GM12878 (cell line): ENCODE measurements at regions not wholly inside any gene's neighbourhood (a gene's known extent, or its start where the extent isn't known, plus 50 kb on each side); places are given as distances from the start of the nearest gene placed in this dataset.

ENCODE experiments used
- ATAC-seq: fragments of 200-7000 bp; cut with Tn5 transposase; 3 replicates; pipeline ENCODE4 v1.9.1; 2020; ENCODE audit warnings: mild to moderate bottlenecking, moderate library complexity
- BruUV-seq: library from RNA; stranded (reverse); fragments of 400-500 nt; replicated peaks from 2 replicates; lab custom pipeline; 2021; lab: Mats Ljungman, UMichigan
- CTCF ChIA-PET: fragments of 300-600 bp; sonication (Branson Sonifier 250); formaldehyde crosslinking; extraction: SDS; loops from one replicate; lab custom pipeline; 2021; ENCODE audit warnings: inconsistent platforms; lab: Yijun Ruan, JAX
- POLR2A ChIA-PET: fragments of 350-600 bp; formaldehyde crosslinking; extraction: SDS; loops from one replicate; lab custom pipeline; 2021; ENCODE audit warnings: inconsistent platforms; lab: Charles Lee
- RAD21 ChIA-PET: fragments of 300-600 bp; sonication (Branson Sonifier 250); formaldehyde crosslinking; loops from one replicate; lab custom pipeline; 2023; ENCODE audit warnings: antibody characterized with exemption; ENCODE audit not compliant: unreplicated experiment; lab: Charles Lee
- SMC1A ChIA-PET: fragments of 300-600 bp; sonication (Branson Sonifier 250); formaldehyde crosslinking; loops from one replicate; lab custom pipeline; 2023; ENCODE audit not compliant: unreplicated experiment, uncharacterized antibody; lab: Charles Lee
- DNase-seq: peaks from one replicate; pipeline ENCODE4 v3.0.0-alpha.2; 2011; ENCODE audit warnings: low read depth, low spot score
- FAIRE-seq: peaks from 3 replicates; lab custom pipeline; 2011; peaks lifted over from hg19 to GRCh38; lab: Jason Lieb, UNC
- H2AFZ ChIP-seq: 2 replicates; pipeline ENCODE4 v1.6.0; 2011; ENCODE audit warnings: low read depth, low read length, control low read depth; ENCODE audit not compliant: control insufficient read depth
- H3K27ac ChIP-seq: 2 replicates; pipeline ENCODE4 v1.5.1; 2011; ENCODE audit warnings: control low read depth; ENCODE audit not compliant: control insufficient read depth, insufficient read depth
- H3K27me3 ChIP-seq, 2 experiments: replicated peaks in 1 of 2; 2 replicates each; pipeline versions ENCODE4 v1.6.0 to v1.6.1; 2011; ENCODE audit warnings: low read length in 1 of 2; ENCODE audit not compliant: control insufficient read depth in 2 of 2, insufficient read depth in 2 of 2
- H3K36me3 ChIP-seq, 2 experiments: 2 replicates each; pipeline ENCODE4 v1.5.1; 2011; ENCODE audit warnings: low read length in 1 of 2; ENCODE audit not compliant: control insufficient read depth in 2 of 2, insufficient read depth in 2 of 2
- H3K4me1 ChIP-seq: 2 replicates; pipeline ENCODE4 v1.6.1; 2011; ENCODE audit warnings: mild to moderate bottlenecking, low read length, moderate library complexity, mixed read lengths; ENCODE audit not compliant: control insufficient read depth, insufficient read depth
- H3K4me2 ChIP-seq: 2 replicates; pipeline ENCODE4 v1.6.0; 2011; ENCODE audit warnings: control low read depth; ENCODE audit not compliant: control insufficient read depth, insufficient read depth
- H3K4me3 ChIP-seq: fragments of 200-600 bp; sonication (generic); 2 replicates; pipeline ENCODE4 v1.5.1; 2016
- H3K79me2 ChIP-seq: 2 replicates; pipeline ENCODE4 v1.6.0; 2011; ENCODE audit warnings: low read length; ENCODE audit not compliant: control insufficient read depth, insufficient read depth
- H3K9ac ChIP-seq: 2 replicates; pipeline ENCODE4 v1.8.0; 2011; ENCODE audit warnings: low read length, control low read depth, mixed read lengths; ENCODE audit not compliant: control insufficient read depth, insufficient read depth
- H3K9me3 ChIP-seq: replicated peaks from 3 replicates; pipeline ENCODE4 v1.5.1; 2011; ENCODE audit warnings: mild to moderate bottlenecking, low read length; ENCODE audit not compliant: control insufficient read depth, insufficient read depth
- H4K20me1 ChIP-seq: 2 replicates; pipeline ENCODE4 v1.6.0; 2011; ENCODE audit not compliant: control insufficient read depth, insufficient read depth
- ATF7 ChIP-seq: fragments of 450-650 bp; IDR thresholded peaks from 2 replicates; pipeline ENCODE4 v1.6.1; 2016; ENCODE audit warnings: low read depth, mild to moderate bottlenecking
- BCLAF1 ChIP-seq: fragments of 450-650 bp; IDR thresholded peaks from 2 replicates; pipeline ENCODE4 v1.6.1; 2017; ENCODE audit warnings: antibody characterized with exemption, mild to moderate bottlenecking, moderate library complexity
- CBX5 ChIP-seq: sonication (generic); IDR thresholded peaks from 2 replicates; pipeline ENCODE4 v1.6.1; 2016; ENCODE audit warnings: low read depth, moderate library complexity, mild to moderate bottlenecking, inconsistent platforms
- CEBPB ChIP-seq, 2 experiments: fragments of 150-350 bp in 1 of 2; IDR thresholded peaks; 2 replicates each; pipeline ENCODE4 v1.6.1; 2012 to 2014; ENCODE audit warnings: low read depth in 2 of 2, low read length in 2 of 2, borderline replicate concordance in 1 of 2, inconsistent platforms in 1 of 2
- DPF2 ChIP-seq: fragments of 450-650 bp; IDR thresholded peaks from 2 replicates; pipeline ENCODE4 v1.6.1; 2017; ENCODE audit warnings: mild to moderate bottlenecking
- FOS ChIP-seq: IDR thresholded peaks from 3 replicates; pipeline ENCODE4 v1.6.1; 2011; ENCODE audit warnings: borderline replicate concordance; ENCODE audit not compliant: insufficient read length; ENCODE audit errors: extremely low read depth
- HSF1 ChIP-seq: fragments of 150-350 bp; IDR thresholded peaks from 2 replicates; pipeline ENCODE4 v1.6.1; 2014; ENCODE audit warnings: mild to moderate bottlenecking, low read depth, low read length
- IKZF2 ChIP-seq, 2 experiments: fragments of 450-650 bp; IDR thresholded peaks; 2 replicates each; pipeline ENCODE4 v1.6.1; 2017; ENCODE audit warnings: mild to moderate bottlenecking in 2 of 2, moderate library complexity in 2 of 2
- MAX ChIP-seq: IDR thresholded peaks from 2 replicates; pipeline ENCODE4 v1.6.1; 2012; ENCODE audit warnings: low read depth, low read length, improper control_type of control experiment
- NFYA ChIP-seq: IDR thresholded peaks from 2 replicates; pipeline ENCODE4 v1.6.1; 2011; ENCODE audit warnings: low read depth, mild to moderate bottlenecking, low read length, improper control_type of control experiment, borderline replicate concordance
- NKRF ChIP-seq: fragments of 450-650 bp; conservative IDR thresholded peaks from 2 replicates; pipeline ENCODE4 v1.6.1; 2017; ENCODE audit warnings: mild to moderate bottlenecking, moderate library complexity
- POLR2A ChIP-seq: IDR thresholded peaks from 2 replicates; pipeline ENCODE4 v1.6.1; 2011; ENCODE audit warnings: low read depth, mild to moderate bottlenecking, low read length
- SIX5 ChIP-seq: IDR thresholded peaks from 2 replicates; pipeline ENCODE4 v1.6.1; 2011; ENCODE audit warnings: mild to moderate bottlenecking, low read depth, low read length, moderate library complexity; ENCODE audit not compliant: severe bottlenecking
- TBL1XR1 ChIP-seq: IDR thresholded peaks from 2 replicates; pipeline ENCODE4 v1.6.1; 2012; ENCODE audit warnings: low read depth, low read length, improper control_type of control experiment
- TCF7 ChIP-seq: IDR thresholded peaks from 2 replicates; pipeline ENCODE4 v1.6.1; 2014; ENCODE audit warnings: antibody characterized with exemption, borderline replicate concordance
- ZBTB4 ChIP-seq: fragments of 450-650 bp; formaldehyde crosslinking; IDR thresholded peaks from 2 replicates; pipeline ENCODE4 v1.4.0; 2022; ENCODE audit warnings: mild to moderate bottlenecking, moderate library complexity
- ZNF274 ChIP-seq: IDR thresholded peaks from one replicate; pipeline ENCODE4 v1.8.0; 2011; ENCODE audit not compliant: insufficient read length, insufficient read depth
- WGBS: methylation state at CpG from one replicate; pipeline ENCODE4 v1.1.6; 2016; ENCODE audit warnings: low lambda C conversion rate; ENCODE audit not compliant: insufficient replicate concordance, insufficient coverage; ENCODE audit errors: missing lambda C conversion rate; 5-methylcytosine and 5-hydroxymethylcytosine counted together
- in situ Hi-C: fragments of 300-500 bp; cut with MboI; formaldehyde crosslinking; loops from 9 replicates; pipeline ENCODE4 v1.14.3; 2018; ENCODE audit warnings: mixed read lengths
- intact Hi-C: fragments of 100-400 bp; cut with micrococcal nuclease; formaldehyde crosslinking; loops from one replicate; pipeline ENCODE4 v1.14.2; 2022; ENCODE audit not compliant: unreplicated experiment

GRCh38 chr16:79301051-79301450 lies 299.5 kb downstream of the MAF start:
- H3K79me2 ChIP-seq: no peaks in the 10 kb centered on the region
- H3K9me3 ChIP-seq: no peaks in the 10 kb centered on the region
- FAIRE-seq (no peak), DNase-seq (no peak), ATAC-seq (no peak)
- no peak overlapping the region for H3K4me3 ChIP-seq
- no peak overlapping the region for H3K27ac ChIP-seq
- in situ Hi-C loops: no loop called here
- ChIA-PET CTCF (no interaction called here), POLR2A (no interaction called here), RAD21 (no interaction called here), SMC1A (no interaction called here)
- no TSS peak for BruUV-seq
- H4K20me1 ChIP-seq: no peaks in the 10 kb centered on the region; the same call in 1 of the 2 replicates
- H3K9ac ChIP-seq: no peak overlapping the region
- no peaks in the 10 kb centered on the region for H3K36me3 ChIP-seq
- no peaks in the 10 kb centered on the region for H3K4me1 ChIP-seq
- 34% methylated on average over 12 of the region's 12 CpGs for WGBS
- peaks cover 0 to 2% of the 10 kb centered on the region in 2 experiments; a peak in 1 of 4 replicates for H3K27me3 ChIP-seq
- intact Hi-C loops: no loop called here
- H3K4me2 ChIP-seq: no peak overlapping the region
- H2AFZ ChIP-seq: no peak overlapping the region
- TF ChIP-seq FOS: no peak
- TF ChIP-seq ZNF274: no peak
- TF ChIP-seq CBX5: no peak
- TF ChIP-seq ZBTB4 (CRISPR knock-in tag): no peak
- TF ChIP-seq MAX: no peak
- TF ChIP-seq NKRF: no peak
- no peak for TF ChIP-seq CEBPB (IDR thresholded peaks at IDR 0.05; ENCODE audit: borderline replicate concordance in 1 of 2, low read depth in 2 of 2, low read length in 2 of 2)
- TF ChIP-seq DPF2: no peak
- TF ChIP-seq POLR2A: no peak
- no peak for TF ChIP-seq ATF7
- TF ChIP-seq HSF1: no peak
- TF ChIP-seq IKZF2 (IDR thresholded peaks at IDR 0.05): no peak
- no peak for TF ChIP-seq TBL1XR1
- TF ChIP-seq TCF7: no peak
- no peak for TF ChIP-seq NFYA
- no peak for TF ChIP-seq SIX5
- TF ChIP-seq BCLAF1: no peak
